Ascending aorta (tissue), 2 donors: ENCODE measurements at regions not wholly inside any gene's neighbourhood (a gene's known extent, or its start where the extent isn't known, plus 50 kb on each side); places are given as distances from the start of the nearest gene placed in this dataset.
"Not testable (repeated sequence)": the region's sequence is repeated elsewhere in the genome, so short reads cannot be mapped to it uniquely, and the experiment has no call there.

Source experiments
- DNase-seq, 2 donors: peaks; one replicate each; pipeline ENCODE4 v3.0.0-alpha.2; 2019; ENCODE audit warnings: low spot score in 2 of 2
- H3K27ac ChIP-seq, 2 donors: fragments of 200-600 bp; sonication (generic); one replicate each; pipeline ENCODE4 v1.5.1; 2016 to 2017; ENCODE audit warnings: mild to moderate bottlenecking in 1 of 2
- H3K27me3 ChIP-seq: fragments of 200-600 bp; sonication (generic); one replicate; pipeline ENCODE4 v1.5.1; 2017
- H3K36me3 ChIP-seq, 2 donors: fragments of 200-600 bp; sonication (generic); one replicate each; pipeline ENCODE4 v1.5.1; 2016
- H3K4me1 ChIP-seq, 2 donors: fragments of 200-600 bp; sonication (generic); one replicate each; pipeline ENCODE4 v1.5.1; 2016 to 2017; ENCODE audit warnings: mild to moderate bottlenecking in 1 of 2
- H3K4me3 ChIP-seq, 2 donors: fragments of 200-600 bp; sonication (generic); one replicate each; pipeline ENCODE4 v1.5.1; 2016 to 2017; ENCODE audit warnings: mild to moderate bottlenecking in 1 of 2
- H3K9me3 ChIP-seq, 2 donors: fragments of 200-600 bp; sonication (generic); one replicate each; pipeline ENCODE4 v1.5.1; 2016
- CTCF ChIP-seq, 3 experiments: fragments of 200-600 bp in 2 of 3; fragments of 450-650 bp in 1 of 3; sonication (generic) in 2 of 3; IDR thresholded peaks; one replicate each; pipeline ENCODE4 v1.5.1; 2016 to 2019; ENCODE audit warnings: antibody characterized with exemption in 3 of 3, mild to moderate bottlenecking in 1 of 3, moderate library complexity in 1 of 3
- intact Hi-C: fragments of 100-400 bp; cut with DNase I; formaldehyde crosslinking; loops from one replicate; pipeline ENCODE4 v1.15.1; 2023

GRCh38 chr6:71360556-71361335 is 72.1 kb downstream of the OGFRL1 start:
- H3K27ac ChIP-seq, H3K4me3 ChIP-seq, intact Hi-C loops, H3K9me3 ChIP-seq, DNase-seq, H3K27me3 ChIP-seq, H3K36me3 ChIP-seq, H3K4me1 ChIP-seq: not testable (repeated sequence)

DNA sequence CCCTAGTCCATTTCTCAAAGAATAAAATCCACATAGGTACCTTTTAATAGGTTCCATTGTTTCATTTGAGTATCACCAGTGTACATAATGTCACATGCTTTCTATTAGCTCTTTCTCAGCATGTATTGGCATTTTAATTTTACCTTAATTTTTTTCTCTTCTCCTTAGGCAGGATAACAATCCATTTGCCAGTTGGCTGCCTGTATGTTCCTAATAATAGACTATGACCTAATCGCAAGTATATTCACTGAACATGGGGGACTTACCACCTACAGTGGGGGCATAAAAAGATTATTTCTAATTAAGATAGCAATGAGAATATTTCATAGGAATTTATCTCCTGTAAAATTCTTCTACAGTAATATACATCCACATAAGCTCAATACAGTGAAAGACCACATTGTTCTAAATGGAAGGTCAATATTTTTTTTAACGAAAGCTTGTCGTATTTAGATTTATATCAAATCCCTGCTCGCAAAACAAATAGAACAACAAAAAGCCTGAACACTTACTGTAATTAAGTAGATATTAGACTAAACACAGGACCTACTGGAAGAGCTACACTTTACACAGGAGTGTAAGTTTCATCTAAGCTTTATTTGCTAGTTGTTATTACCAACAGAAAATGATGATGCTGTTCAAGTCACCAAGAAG is 76.4 kb downstream of the OGFRL1 start:
- no peaks in the 10 kb centered on the region for H3K36me3 ChIP-seq
- TF ChIP-seq CTCF (IDR thresholded peaks at IDR 0.05), result no peak
- H3K4me1 ChIP-seq, result no peaks in the 10 kb centered on the region
- no peaks in the 10 kb centered on the region for H3K9me3 ChIP-seq
- H3K27ac ChIP-seq, result no peak overlapping the region
- intact Hi-C loops, result no loop called here
- no peaks in the 10 kb centered on the region for H3K27me3 ChIP-seq
- no peak overlapping the region for H3K4me3 ChIP-seq
- no peak for DNase-seq

DNA sequence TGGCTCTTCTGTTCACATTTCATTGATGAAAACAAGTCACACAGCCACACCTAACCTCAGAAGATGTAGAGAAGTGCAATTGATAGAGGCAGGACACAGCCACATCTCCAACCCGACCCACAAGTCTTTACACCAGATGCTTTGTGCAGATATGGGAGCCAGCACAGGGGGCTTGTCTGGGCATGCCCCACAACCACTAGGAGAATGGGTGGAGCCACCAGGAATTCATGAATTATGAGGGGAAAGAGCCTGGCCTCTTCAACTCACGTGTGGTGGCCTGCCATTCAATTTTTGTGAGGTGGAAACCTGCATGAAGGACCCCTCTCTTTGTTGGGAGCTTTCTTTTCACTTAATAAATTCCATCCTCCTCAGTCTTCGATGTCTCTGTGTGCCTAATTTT is 79.1 kb downstream of the OGFRL1 start:
- DNase-seq, result no peak
- TF ChIP-seq CTCF (IDR thresholded peaks at IDR 0.05), result no peak
- Histone ChIP-seq H3K27me3 (no peaks in the 10 kb centered on the region), H3K27ac (no peak overlapping the region), H3K36me3 (peaks cover 0 to 9% of the 10 kb centered on the region in 2 donors), H3K9me3 (no peaks in the 10 kb centered on the region), H3K4me3 (no peak overlapping the region), H3K4me1 (no peaks in the 10 kb centered on the region)
- intact Hi-C loops, result no loop called here

DNA sequence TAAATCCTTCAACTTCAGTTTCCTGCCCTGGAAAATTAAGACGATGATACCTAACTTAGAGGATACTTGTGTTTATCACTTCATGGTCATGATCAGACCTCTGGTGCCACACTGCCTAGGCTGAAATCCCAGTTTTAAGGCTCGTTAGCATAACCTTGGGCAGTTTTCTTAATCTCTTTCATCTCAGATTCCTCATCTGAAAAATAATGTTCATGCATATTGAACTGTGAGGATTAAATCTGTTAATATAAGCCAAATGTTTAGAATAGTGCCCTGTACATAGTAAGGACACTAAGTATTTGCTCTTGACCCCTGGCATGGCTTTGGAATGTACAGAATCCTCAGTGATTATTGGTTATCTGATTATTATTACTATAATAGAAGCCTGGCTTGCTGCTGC is 79.7 kb downstream of the OGFRL1 start:
- no peaks in the 10 kb centered on the region for H3K27me3 ChIP-seq
- peaks cover 0 to 9% of the 10 kb centered on the region in 2 donors for H3K36me3 ChIP-seq
- TF ChIP-seq CTCF (IDR thresholded peaks at IDR 0.05), result no peak
- H3K9me3 ChIP-seq, result no peaks in the 10 kb centered on the region
- no peak for DNase-seq
- no peak overlapping the region for H3K27ac ChIP-seq
- no peak overlapping the region for H3K4me3 ChIP-seq
- H3K4me1 ChIP-seq, result no peaks in the 10 kb centered on the region
- intact Hi-C loops, result no loop called here

DNA sequence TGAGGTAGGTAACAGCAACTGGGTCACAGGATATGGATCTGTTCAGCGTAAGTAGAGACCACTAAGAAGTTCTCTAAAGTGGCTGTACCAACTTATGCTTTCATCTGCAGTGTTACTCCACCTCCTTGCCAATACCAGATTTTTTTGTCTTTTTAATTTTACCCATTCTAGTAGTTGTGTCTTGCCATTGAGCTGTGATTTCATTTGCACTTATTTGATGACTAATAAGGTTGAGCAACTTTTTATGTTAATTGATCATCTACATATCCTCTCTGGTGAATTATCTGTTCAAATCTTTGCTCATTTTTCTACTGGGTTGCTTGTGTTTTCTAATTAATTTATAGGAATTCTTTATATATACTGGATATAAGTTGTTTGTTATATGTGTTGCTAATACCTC is 82.9 kb downstream of the OGFRL1 start:
- Histone ChIP-seq H3K27ac (no peak overlapping the region), H3K4me1 (no peaks in the 10 kb centered on the region), H3K27me3 (no peaks in the 10 kb centered on the region), H3K36me3 (peaks cover 0 to 9% of the 10 kb centered on the region in 2 donors), H3K4me3 (no peak overlapping the region), H3K9me3 (no peaks in the 10 kb centered on the region)
- no peak for TF ChIP-seq CTCF (IDR thresholded peaks at IDR 0.05)
- no peak for DNase-seq
- intact Hi-C loops, result no loop called here

DNA sequence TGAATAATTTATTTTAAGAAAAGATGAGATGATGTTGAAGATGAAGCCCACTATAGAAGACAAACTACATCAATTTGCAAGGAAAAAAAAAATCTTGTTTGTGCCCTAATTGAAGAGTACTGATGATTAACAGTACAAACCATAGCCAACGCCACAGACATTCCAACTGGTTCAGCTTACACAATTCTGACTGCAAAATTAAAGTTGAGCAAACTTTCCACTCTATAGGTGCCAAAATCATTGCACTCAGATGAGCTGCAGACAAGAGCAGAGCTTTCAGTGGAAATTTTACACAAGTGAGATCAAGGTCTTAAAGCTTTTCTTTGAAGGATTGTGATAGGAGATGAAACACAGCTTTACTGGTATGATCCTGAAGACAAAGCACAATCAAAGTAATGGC is 85.3 kb downstream of the OGFRL1 start:
- no peak for TF ChIP-seq CTCF (IDR thresholded peaks at IDR 0.05)
- Histone ChIP-seq H3K4me1 (no peaks in the 10 kb centered on the region), H3K27me3 (no peaks in the 10 kb centered on the region), H3K36me3 (peaks cover 0 to 9% of the 10 kb centered on the region in 2 donors), H3K9me3 (no peaks in the 10 kb centered on the region), H3K4me3 (no peak overlapping the region), H3K27ac (no peak overlapping the region)
- DNase-seq, result no peak
- intact Hi-C loops, result no loop called here
